HPDE6-E6E7 (cell line): ENCODE measurements at regions not wholly inside any gene's neighbourhood (a gene's known extent, or its start where the extent isn't known, plus 50 kb on each side); places are given as distances from the start of the nearest gene placed in this dataset.
A peak's percentile ranks its signal among the peaks of the same experiment; 100 is the strongest.
"Not testable (repeated sequence)": the region's sequence is repeated elsewhere in the genome, so short reads cannot be mapped to it uniquely, and the experiment has no call there.

Source experiments
- DNase-seq: peaks from one replicate; pipeline ENCODE4 v3.0.0; 2011; ENCODE audit warnings: missing footprints; ENCODE audit errors: extremely low spot score

DNA sequence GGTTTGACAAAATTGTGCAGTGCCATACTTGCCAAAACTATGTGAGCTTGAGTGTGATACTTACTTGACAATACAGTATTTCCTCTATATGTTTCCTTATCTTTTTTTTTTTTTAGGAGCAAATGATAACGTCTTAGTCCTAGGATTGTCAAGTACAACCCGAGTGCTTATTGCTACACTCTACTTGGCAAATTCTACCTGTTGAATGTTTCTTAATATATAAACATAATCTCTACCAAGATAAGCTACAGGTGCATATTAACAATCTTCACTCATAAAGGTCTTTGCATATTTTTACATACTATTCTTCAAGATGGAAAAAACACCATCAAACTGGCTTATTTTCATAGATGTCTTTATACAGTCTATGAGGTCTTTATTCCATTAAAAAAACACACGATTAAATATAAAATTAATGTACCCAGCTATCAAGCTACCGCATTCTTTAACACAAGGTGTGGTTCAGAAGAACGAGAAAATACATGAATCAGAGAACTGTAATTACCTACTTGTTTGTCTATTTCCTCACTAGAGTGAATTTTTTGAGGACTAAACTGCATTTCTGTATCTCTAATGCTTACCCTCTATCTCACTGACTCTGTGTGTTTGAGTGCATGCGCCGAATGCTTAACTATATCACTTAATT is 76.1 kb upstream of the PDSS1 start:
- DNase-seq: no peak

DNA sequence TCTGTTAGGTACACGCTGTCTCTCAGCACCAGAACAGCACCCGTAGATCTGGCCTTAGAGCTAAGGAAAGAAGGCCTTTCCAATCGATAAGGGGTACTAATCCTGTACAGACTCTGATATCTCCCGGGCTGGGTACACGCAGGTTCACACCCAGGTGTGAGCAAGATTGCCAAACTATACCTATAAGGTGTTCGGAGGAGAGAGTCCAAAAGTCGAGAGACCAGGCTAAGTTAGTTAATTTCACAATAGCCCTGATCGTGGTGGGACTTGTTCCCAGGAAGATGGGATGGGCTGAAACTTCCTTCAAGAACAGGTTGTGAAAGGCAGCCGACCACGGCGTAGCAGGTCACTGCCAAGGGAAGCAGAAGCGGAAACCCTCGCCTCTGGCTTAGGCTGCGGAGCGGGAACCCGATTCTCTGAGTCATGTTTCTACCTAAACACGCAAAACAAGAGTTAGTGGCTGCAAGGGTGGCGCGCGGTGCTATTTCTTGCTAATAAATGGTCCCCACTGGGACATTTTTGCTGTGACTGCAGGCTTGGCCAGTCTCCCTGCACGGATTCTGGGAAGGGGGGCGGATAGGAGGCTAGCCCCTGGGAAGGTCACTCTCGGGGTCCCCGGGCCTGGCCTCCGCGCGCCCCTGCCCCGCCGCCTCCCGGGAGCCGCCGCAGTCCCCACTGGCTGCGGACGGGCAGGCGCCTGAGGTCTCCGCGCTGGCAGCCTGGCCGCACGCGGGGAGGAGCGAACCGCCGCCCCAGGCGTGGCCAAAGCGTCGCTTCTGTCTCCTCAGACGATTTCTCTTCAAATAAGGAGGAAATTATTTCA is 75.4 kb upstream of the PDSS1 start:
- peak; percentile 3 for DNase-seq

DNA sequence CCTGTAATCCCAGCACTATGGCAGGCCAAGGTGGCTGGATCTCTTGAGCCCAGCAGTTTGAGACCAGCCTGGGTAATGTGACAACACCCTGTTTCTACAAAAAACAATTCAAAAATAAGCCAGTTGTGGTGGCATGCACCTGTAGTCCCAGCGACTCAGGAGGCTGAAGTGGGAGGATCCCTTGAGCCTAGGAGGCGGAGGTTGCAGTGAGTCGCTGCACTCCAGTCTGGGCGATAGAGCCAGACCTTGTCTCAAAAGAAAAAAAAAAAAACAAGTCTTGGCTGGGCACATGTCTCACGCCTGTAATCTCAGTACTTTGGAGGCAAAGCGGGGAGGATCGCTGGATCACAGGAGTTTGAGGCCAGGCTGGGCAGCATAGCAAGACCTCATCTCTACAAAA is 74.6 kb upstream of the PDSS1 start:
- no peak for DNase-seq

DNA sequence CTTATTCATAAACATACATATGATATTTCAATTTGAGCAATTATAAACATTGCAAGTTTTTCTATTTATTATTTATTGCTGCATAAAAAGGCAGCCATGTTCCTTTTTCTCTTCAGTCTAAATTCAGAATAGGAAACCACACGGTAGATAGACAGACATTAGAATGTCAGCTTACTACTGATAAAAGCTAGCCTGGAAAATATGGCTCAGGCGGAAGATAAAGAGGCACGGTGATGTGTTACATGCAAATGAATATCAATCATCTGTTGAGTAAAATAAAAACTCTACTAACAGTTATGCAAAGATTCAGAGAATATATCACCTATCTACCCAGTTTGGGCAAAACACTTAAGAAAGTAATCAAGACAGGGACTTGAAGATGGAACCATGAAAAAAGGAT is 73.5 kb upstream of the PDSS1 start:
- no peak for DNase-seq

DNA sequence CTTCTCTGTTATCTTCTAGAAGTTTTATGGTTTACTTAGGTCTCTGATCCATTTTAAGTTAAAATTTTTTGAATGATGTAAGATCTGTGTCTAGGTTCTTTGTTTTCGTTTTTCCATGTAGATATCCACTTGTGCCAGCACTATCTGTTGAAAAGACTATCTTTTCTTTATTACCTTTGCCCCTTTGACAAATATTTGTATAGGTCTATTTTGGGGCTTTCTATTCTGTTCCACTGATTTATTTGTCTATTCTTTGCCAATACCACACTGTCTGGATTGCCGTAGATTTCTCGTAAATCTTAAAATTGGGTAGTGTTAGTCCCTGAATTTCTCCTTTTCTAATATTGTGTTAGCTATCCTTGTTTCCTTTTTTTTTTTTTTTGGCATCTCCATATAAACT is 71.4 kb upstream of the PDSS1 start:
- no peak for DNase-seq

DNA sequence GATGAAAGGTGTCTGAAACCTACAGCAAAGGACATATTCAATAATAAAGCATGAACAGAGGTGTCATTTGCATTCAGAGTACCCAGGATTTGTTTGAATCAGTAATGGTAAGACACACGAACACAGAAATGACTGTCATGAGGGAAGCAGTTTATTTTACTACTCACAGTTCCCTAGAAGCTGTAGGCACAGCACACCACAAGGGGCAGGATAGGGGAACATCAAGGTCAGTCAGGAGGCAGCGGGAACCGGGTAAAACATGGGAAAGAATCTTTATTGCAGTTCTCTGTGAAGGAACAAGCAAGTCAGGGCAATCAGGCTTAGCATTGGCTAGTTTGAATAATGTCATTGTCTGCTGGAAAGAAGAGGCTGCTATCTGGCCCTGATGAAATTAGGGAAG is 70.2 kb upstream of the PDSS1 start:
- no peak for DNase-seq

DNA sequence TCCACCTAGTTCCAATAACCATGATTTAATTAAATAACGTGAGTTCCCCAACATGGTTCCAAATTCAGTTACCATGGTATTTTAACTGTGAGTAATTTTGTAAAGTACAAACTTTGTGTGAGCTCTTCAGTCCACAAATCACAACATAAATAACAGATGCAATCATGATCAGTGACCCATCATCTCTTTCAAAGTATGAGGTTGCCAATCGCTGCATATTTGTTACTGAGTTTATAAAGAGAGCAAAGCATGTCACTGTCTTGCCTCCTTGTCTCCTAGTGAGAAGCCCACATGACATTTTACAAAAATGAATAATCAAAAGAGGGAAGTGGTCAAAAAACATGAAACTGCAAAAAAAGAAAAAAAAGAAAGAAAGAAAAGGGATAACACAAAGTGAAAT is 69.1 kb upstream of the PDSS1 start:
- DNase-seq: no peak

DNA sequence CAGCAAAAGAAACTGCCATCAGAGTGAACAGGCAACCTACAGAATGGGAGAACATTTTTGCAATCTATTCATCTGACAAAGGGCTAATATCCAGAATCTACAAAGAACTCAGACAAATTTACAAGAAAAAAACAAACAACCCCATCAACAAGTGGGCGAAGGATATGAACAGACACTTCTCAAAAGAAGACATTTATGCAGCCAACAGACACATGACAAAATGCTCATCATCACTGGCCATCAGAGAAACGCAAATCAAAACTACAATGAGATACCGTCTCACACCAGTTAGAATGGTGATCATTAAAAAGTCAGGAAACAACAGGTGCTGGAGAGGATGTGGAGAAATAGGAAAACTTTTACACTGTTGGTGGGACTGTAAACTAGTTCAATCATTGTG is 65.3 kb upstream of the PDSS1 start:
- not testable (repeated sequence) for DNase-seq

DNA sequence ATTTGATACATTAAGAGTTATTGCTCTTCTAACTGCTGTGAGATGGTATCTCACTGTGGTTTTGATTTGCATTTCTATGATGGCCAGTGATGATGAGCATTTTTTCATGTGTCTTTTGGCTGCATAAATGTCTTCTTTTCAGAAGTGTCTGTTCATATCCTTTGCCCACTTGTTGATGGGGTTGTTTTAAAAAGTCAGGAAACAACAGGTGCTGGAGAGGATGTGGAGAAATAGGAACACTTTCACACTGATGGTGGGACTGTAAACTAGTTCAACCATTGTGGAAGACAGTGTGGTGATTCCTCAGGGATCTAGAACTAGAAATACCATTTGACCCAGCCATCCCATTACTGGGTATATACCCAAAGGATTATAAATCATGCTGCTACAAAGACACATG is 63.4 kb upstream of the PDSS1 start:
- DNase-seq: not testable (repeated sequence)

DNA sequence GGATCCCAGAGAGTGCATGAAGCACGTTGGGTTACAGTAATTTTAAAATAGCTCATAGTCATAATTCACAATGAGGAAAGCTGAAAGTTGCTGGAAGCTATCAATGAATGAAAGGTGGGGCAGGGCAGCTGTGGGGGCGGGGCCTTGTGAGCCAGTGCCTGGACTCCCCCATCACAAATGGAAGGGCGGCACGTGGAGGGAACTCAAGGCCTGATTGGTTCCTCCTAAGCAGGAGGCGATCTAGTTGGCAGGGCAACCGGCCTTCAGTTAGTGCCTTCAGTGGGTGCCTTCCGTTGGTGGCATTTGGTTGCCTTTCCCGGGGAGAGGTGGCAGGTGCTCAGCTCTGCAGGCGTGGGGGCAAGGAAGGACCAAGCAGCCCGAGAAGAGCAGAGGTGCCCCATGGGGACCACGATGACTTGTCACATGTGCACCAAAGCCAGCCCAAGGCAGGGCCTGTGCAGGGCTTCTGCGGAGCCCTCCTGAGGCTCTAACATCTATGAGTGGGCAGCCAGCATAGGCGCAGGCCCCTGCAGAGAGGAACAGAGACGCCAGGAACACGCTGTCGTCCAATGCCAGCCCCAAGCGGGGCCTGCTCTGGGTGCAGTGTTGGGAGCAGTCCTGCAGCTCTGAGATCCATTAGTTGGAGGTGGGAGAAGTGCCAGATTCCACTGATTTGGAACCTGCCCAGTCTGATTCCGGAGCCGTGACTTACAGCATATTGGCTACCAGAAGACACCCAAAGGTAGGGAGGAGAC is 59.8 kb upstream of the PDSS1 start:
- no peak for DNase-seq

DNA sequence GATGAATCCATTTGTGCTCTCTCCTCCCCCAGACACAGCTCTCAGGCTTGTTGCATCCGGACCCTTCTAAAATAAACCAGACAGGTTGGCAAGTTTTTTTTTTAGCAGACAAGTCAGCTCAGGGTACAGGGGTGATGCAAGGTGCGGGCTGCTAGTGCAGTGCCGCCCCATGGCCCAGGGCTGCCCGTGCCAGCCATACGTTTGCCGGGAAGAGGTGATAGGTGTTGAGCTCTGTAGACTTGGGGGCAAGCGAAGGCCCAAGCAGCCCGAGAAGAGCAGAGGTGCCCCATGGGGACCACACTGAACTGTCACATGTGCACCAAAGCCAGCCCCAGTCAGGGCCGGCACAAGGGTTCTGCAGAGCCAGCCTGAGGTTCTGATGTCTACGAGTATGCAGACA is 57.1 kb upstream of the PDSS1 start:
- no peak for DNase-seq

DNA sequence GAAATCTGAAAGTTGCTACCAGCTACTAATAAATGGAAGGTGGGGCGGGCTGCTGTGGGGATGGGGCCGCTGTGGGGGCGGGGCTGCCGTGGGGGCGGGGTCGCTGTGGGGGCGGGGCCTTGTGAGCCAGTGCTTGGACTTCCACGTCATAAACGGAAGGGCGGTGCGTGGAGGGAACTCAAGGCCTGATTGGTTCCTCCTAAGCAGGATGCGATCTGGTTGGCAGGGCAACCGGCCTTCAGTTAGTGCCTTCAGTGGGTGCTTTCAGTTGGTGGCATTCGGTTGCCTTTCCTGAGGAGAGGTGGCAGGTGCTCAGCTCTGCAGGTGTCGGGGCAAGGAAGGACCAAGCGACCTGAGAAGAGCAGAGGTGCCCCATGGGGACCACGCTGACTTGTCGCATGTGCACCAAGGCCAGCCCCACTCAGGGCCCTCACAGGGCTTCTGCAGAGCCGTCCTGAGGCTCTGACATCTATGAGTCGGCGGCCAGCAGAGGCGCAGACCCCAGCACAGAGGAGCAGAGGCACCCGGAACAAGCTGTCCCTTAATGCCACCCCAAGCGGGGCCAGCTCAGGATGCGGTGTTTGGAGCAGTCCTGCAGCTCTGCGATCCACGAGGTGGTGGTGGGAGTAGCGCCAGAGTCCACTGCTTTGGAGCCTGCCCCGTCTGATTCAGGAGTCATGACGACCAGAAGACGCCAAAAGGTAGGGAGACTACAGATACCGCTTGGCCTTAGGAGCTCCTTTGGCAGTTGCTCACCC is 54.4 kb upstream of the PDSS1 start:
- no peak for DNase-seq

DNA sequence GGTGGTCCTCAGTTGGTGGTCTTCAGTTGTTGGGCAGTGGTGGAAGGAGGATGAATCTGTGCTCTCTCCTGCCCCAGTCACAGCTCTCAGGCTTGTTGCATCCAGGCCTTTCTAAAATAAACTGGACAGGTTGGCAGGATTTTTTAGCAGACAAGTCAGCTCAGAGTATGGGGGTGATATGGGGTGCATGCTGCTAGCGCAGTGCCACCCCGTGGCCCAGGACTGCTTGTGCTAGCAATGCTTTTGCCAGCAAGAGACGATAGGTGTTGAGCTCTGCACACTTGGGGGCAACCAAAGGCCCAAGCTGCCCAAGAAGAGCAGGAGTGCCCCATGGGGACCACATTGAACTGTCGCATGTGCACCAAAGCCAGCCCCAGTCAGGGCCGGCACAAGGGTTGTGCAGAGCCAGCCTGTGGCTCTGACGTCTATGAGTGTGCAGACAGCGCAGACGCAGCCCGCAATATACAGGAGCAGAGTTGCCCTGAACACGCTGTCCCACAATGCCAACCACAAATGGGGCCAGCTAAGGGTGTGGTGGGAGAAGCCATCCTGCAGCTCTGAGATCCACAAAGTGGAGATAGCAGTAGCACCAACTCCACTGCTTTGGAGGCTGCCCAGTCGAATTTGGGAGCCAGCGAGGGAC is 49.8 kb upstream of the PDSS1 start:
- DNase-seq: no peak
